ENCODE measurements at regions not wholly inside any gene's neighbourhood (a gene's known extent, or its start where the extent isn't known, plus 50 kb on each side); places are given as distances from the start of the nearest gene placed in this dataset.

- peaks cover 1 to 8% of the 10 kb centered on the region in 2 experiments for H3K9me3 ChIP-seq (ENCODE audit: control insufficient read depth in 2 of 2, low read length in 2 of 2)
- peaks cover 0 to 17% (median 4%) of the 10 kb centered on the region in 7 donors for H3K9me3 Mint-ChIP-seq
- H3K27me3 ChIP-seq (ENCODE audit: control insufficient read depth, insufficient read depth, low read length): no peaks in the 10 kb centered on the region
- H3K36me3 Mint-ChIP-seq: no peaks in the 10 kb centered on the region
- no peak for ATAC-seq (ENCODE audit: low read depth in 2 of 2)
- H3K27ac ChIP-seq (ENCODE audit: insufficient read depth, low read length, poor library complexity, severe bottlenecking): no peak overlapping the region
- no peak overlapping the region for H3K4me3 Mint-ChIP-seq
- no peak overlapping the region for H3K4me3 ChIP-seq (ENCODE audit: low read depth, low read length)
- no peaks in the 10 kb centered on the region for H3K36me3 ChIP-seq (ENCODE audit: control insufficient read depth, insufficient read depth, low read length)
- H3K4me1 ChIP-seq (ENCODE audit: control insufficient read depth, insufficient read depth, low read length, poor library complexity, severe bottlenecking): no peaks in the 10 kb centered on the region
- H3K4me1 Mint-ChIP-seq: no peaks in the 10 kb centered on the region
- H3K27me3 Mint-ChIP-seq: no peaks in the 10 kb centered on the region
- DNase-seq: no peak
- no peak overlapping the region for H3K27ac Mint-ChIP-seq
Measured at GRCh38 chr13:90612391-90612790, 735.1 kb upstream of the MIR17HG start.

DNA sequence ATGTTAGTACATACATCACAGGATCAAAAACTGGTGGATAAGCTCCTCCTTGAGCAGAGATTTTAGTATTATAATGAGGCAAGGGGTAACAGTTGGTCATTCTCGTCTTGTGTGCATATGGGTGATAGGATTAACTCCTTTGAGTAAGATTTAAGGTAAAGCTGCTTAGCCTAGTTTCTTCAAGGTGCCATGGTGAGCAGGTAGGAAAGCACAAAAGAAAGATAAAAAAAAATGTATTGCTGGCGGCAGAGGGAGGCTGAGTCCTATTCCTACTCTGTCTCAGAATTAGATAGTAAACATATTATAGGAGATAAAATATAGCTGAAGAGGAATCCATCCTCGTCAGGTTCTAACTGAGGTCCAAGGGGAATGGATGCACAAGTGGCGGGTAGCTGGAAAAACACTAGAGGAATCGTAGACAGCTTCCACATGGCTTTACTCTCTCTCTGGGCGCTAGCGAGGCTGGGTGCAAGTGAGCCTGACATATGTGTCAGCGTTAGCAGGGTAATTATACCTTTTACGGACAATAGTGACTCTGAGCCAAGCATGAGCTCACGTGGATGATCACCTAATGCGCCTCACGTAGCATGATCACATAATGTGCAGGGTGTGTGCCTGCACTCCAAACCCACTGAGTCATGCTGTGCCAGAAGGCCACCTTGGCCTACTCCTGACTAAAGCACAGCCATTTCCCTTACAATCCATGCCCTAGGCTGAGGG, 734.3 kb upstream of the MIR17HG start:
- Mint-ChIP-seq H3K9me3 (peaks cover 0 to 17% (median 4%) of the 10 kb centered on the region in 7 donors), H3K4me1 (no peaks in the 10 kb centered on the region), H3K36me3 (no peaks in the 10 kb centered on the region), H3K27ac (no peak overlapping the region), H3K27me3 (no peaks in the 10 kb centered on the region), H3K4me3 (no peak overlapping the region)
- H3K4me1 ChIP-seq (ENCODE audit: control insufficient read depth, insufficient read depth, low read length, poor library complexity, severe bottlenecking): no peaks in the 10 kb centered on the region
- peaks cover 1 to 8% of the 10 kb centered on the region in 2 experiments for H3K9me3 ChIP-seq (ENCODE audit: control insufficient read depth in 2 of 2, low read length in 2 of 2)
- no peak overlapping the region for H3K27ac ChIP-seq (ENCODE audit: insufficient read depth, low read length, poor library complexity, severe bottlenecking)
- H3K4me3 ChIP-seq (ENCODE audit: low read depth, low read length): no peak overlapping the region
- H3K27me3 ChIP-seq (ENCODE audit: control insufficient read depth, insufficient read depth, low read length): no peaks in the 10 kb centered on the region
- H3K36me3 ChIP-seq (ENCODE audit: control insufficient read depth, insufficient read depth, low read length): no peaks in the 10 kb centered on the region
- ATAC-seq (ENCODE audit: low read depth in 2 of 2) (no peak), DNase-seq (no peak)

DNA sequence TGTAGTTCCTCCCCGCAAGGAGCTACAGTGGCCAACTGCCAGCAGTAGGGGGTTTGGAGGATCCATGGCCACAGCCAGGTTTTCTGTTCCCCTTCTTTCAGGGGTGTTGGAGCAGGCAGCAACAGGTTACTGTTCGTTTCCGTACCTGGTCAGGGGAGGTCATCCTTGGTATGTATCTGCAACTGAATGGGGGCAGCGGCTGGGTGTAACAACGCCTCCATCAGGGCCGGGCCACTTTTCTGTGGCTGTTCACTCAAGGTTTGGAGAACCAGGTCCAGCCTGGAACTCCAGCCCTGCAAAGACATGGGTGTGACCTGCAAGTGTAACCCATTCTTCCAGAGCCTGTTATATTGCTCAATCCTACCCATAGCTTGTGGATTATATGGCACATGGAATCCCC, 732.3 kb upstream of the MIR17HG start:
- no peaks in the 10 kb centered on the region for H3K4me1 Mint-ChIP-seq
- Histone ChIP-seq H3K36me3 (ENCODE audit: control insufficient read depth, insufficient read depth, low read length) (no peaks in the 10 kb centered on the region), H3K4me1 (ENCODE audit: control insufficient read depth, insufficient read depth, low read length, poor library complexity, severe bottlenecking) (no peaks in the 10 kb centered on the region), H3K9me3 (ENCODE audit: control insufficient read depth in 2 of 2, low read length in 2 of 2) (peaks cover 0 to 8% of the 10 kb centered on the region in 2 experiments), H3K27me3 (ENCODE audit: control insufficient read depth, insufficient read depth, low read length) (no peaks in the 10 kb centered on the region), H3K27ac (ENCODE audit: insufficient read depth, low read length, poor library complexity, severe bottlenecking) (no peak overlapping the region), H3K4me3 (ENCODE audit: low read depth, low read length) (no peak overlapping the region)
- no peak overlapping the region for H3K27ac Mint-ChIP-seq
- H3K9me3 Mint-ChIP-seq: peaks cover 0 to 24% (median 5%) of the 10 kb centered on the region in 7 donors
- H3K4me3 Mint-ChIP-seq: no peak overlapping the region
- H3K36me3 Mint-ChIP-seq: no peaks in the 10 kb centered on the region
- ATAC-seq (ENCODE audit: low read depth in 2 of 2): no peak
- H3K27me3 Mint-ChIP-seq: no peaks in the 10 kb centered on the region
- DNase-seq: no peak

- no peaks in the 10 kb centered on the region for H3K36me3 Mint-ChIP-seq
- Histone ChIP-seq H3K4me1 (ENCODE audit: control insufficient read depth, insufficient read depth, low read length, poor library complexity, severe bottlenecking) (no peaks in the 10 kb centered on the region), H3K27ac (ENCODE audit: insufficient read depth, low read length, poor library complexity, severe bottlenecking) (no peak overlapping the region), H3K27me3 (ENCODE audit: control insufficient read depth, insufficient read depth, low read length) (no peaks in the 10 kb centered on the region), H3K4me3 (ENCODE audit: low read depth, low read length) (no peak overlapping the region), H3K9me3 (ENCODE audit: control insufficient read depth in 2 of 2, low read length in 2 of 2) (peaks cover 0 to 8% of the 10 kb centered on the region in 2 experiments), H3K36me3 (ENCODE audit: control insufficient read depth, insufficient read depth, low read length) (no peaks in the 10 kb centered on the region)
- no peaks in the 10 kb centered on the region for H3K4me1 Mint-ChIP-seq
- no peak for ATAC-seq (ENCODE audit: low read depth in 2 of 2)
- no peak overlapping the region for H3K4me3 Mint-ChIP-seq
- H3K9me3 Mint-ChIP-seq: peaks cover 0 to 24% (median 5%) of the 10 kb centered on the region in 7 donors
- DNase-seq: no peak
- no peaks in the 10 kb centered on the region for H3K27me3 Mint-ChIP-seq
- H3K27ac Mint-ChIP-seq: no peak overlapping the region
Measured at GRCh38 chr13:90615767-90616166, 731.7 kb upstream of the MIR17HG start.

DNA sequence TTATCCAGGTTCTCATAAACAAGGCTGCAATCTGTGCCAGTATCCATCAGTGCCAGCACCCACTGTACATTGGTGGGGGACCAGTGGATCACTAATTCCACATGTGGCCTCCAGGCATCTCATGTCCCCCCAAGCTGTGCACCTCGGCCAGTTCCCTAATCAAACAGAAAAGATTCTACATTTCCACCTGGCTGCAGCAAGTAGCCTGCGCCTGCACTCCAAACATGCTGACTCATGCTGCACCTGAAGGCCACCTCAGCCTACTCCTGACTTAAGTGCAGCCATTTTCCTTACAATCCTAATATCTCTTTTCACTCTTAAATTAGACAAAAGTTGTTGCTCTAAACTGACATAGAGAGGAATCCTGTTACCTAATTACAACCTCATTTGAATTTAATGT, 729.4 kb upstream of the MIR17HG start:
- Mint-ChIP-seq H3K36me3 (no peaks in the 10 kb centered on the region), H3K27me3 (no peaks in the 10 kb centered on the region), H3K9me3 (peaks cover 0 to 17% (median 5%) of the 10 kb centered on the region in 7 donors), H3K4me3 (no peak overlapping the region), H3K27ac (no peak overlapping the region), H3K4me1 (no peaks in the 10 kb centered on the region)
- no peaks in the 10 kb centered on the region for H3K36me3 ChIP-seq (ENCODE audit: control insufficient read depth, insufficient read depth, low read length)
- no peak overlapping the region for H3K4me3 ChIP-seq (ENCODE audit: low read depth, low read length)
- H3K4me1 ChIP-seq (ENCODE audit: control insufficient read depth, insufficient read depth, low read length, poor library complexity, severe bottlenecking): no peaks in the 10 kb centered on the region
- H3K9me3 ChIP-seq (ENCODE audit: control insufficient read depth in 2 of 2, low read length in 2 of 2): peaks cover 0 to 8% of the 10 kb centered on the region in 2 experiments
- ATAC-seq (ENCODE audit: low read depth in 2 of 2) (no peak), DNase-seq (no peak)
- no peak overlapping the region for H3K27ac ChIP-seq (ENCODE audit: insufficient read depth, low read length, poor library complexity, severe bottlenecking)
- no peaks in the 10 kb centered on the region for H3K27me3 ChIP-seq (ENCODE audit: control insufficient read depth, insufficient read depth, low read length)

DNA sequence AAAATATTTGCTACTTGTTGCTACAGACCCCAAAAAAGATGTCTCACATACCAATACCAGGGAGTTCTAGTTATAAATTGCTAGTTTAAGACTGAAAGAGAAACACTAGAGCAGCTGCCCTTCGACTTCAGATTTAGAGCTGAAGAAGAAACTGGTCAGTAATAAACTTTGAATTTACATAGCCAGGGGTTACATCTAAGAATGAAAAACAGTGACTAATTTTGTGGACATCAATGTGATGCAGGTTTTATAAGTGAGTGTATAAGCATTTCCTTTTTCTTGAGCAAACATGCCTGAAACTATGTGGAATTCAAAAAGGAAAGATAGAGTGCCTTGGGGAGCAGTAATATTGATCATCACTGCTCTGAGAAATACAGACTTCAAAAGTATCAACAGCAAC, 724.9 kb upstream of the MIR17HG start:
- DNase-seq (no peak), ATAC-seq (ENCODE audit: low read depth in 2 of 2) (no peak)
- H3K27me3 Mint-ChIP-seq: no peaks in the 10 kb centered on the region
- no peak overlapping the region for H3K27ac Mint-ChIP-seq
- no peaks in the 10 kb centered on the region for H3K27me3 ChIP-seq (ENCODE audit: control insufficient read depth, insufficient read depth, low read length)
- H3K9me3 ChIP-seq (ENCODE audit: control insufficient read depth in 2 of 2, low read length in 2 of 2): no peaks in the 10 kb centered on the region
- H3K4me3 ChIP-seq (ENCODE audit: low read depth, low read length): no peak overlapping the region
- peaks cover 0 to 23% (median 6%) of the 10 kb centered on the region in 7 donors for H3K9me3 Mint-ChIP-seq
- H3K4me1 ChIP-seq (ENCODE audit: control insufficient read depth, insufficient read depth, low read length, poor library complexity, severe bottlenecking): no peaks in the 10 kb centered on the region
- H3K27ac ChIP-seq (ENCODE audit: insufficient read depth, low read length, poor library complexity, severe bottlenecking): no peak overlapping the region
- H3K36me3 ChIP-seq (ENCODE audit: control insufficient read depth, insufficient read depth, low read length): no peaks in the 10 kb centered on the region
- H3K4me1 Mint-ChIP-seq: no peaks in the 10 kb centered on the region
- no peaks in the 10 kb centered on the region for H3K36me3 Mint-ChIP-seq
- H3K4me3 Mint-ChIP-seq: no peak overlapping the region

GRCh38 chr13:90623318-90624011, 724.0 kb upstream of the MIR17HG start:
- H3K27me3 Mint-ChIP-seq: no peaks in the 10 kb centered on the region
- H3K4me1 Mint-ChIP-seq: no peaks in the 10 kb centered on the region
- H3K4me1 ChIP-seq (ENCODE audit: control insufficient read depth, insufficient read depth, low read length, poor library complexity, severe bottlenecking): no peaks in the 10 kb centered on the region

DNA sequence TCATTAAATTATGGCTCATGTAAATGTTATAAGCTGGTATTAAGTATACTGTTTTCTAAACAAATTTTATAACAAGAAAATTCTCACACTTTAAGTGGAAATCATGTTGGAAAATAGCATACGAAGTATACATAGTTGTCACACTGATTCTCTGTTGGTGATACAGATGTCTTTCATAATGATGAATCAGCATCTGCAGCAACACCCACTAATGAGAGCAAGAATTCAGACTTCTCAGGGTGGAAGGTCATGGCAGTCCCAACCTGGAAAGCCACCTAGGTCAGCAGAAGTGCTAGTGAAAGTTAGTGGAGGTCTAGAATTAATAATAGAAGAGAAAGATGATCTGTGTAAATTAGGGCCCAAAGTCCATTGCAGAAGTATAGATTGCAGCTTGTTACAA, 719.7 kb upstream of the MIR17HG start:
- H3K27ac ChIP-seq (ENCODE audit: insufficient read depth, low read length, poor library complexity, severe bottlenecking): no peak overlapping the region
- peaks cover 0 to 4% of the 10 kb centered on the region in 2 experiments for H3K9me3 ChIP-seq (ENCODE audit: control insufficient read depth in 2 of 2, low read length in 2 of 2)
- no peak overlapping the region for H3K4me3 ChIP-seq (ENCODE audit: low read depth, low read length)
- DNase-seq (no peak), ATAC-seq (ENCODE audit: low read depth in 2 of 2) (no peak)
- no peaks in the 10 kb centered on the region for H3K36me3 ChIP-seq (ENCODE audit: control insufficient read depth, insufficient read depth, low read length)
- Mint-ChIP-seq H3K4me1 (no peaks in the 10 kb centered on the region), H3K4me3 (no peak overlapping the region), H3K27me3 (no peaks in the 10 kb centered on the region), H3K27ac (no peak overlapping the region), H3K36me3 (no peaks in the 10 kb centered on the region), H3K9me3 (peaks cover 1 to 24% (median 8%) of the 10 kb centered on the region in 7 donors)
- H3K27me3 ChIP-seq (ENCODE audit: control insufficient read depth, insufficient read depth, low read length): no peaks in the 10 kb centered on the region
- H3K4me1 ChIP-seq (ENCODE audit: control insufficient read depth, insufficient read depth, low read length, poor library complexity, severe bottlenecking): no peaks in the 10 kb centered on the region

More at GRCh38 chr13:90623318-90624011, 724.0 kb upstream of the MIR17HG start:
- ATAC-seq (ENCODE audit: low read depth in 2 of 2): no peak
- Histone ChIP-seq H3K9me3 (ENCODE audit: control insufficient read depth in 2 of 2, low read length in 2 of 2) (no peaks in the 10 kb centered on the region), H3K4me3 (ENCODE audit: low read depth, low read length) (no peak overlapping the region), H3K27ac (ENCODE audit: insufficient read depth, low read length, poor library complexity, severe bottlenecking) (no peak overlapping the region), H3K36me3 (ENCODE audit: control insufficient read depth, insufficient read depth, low read length) (no peaks in the 10 kb centered on the region), H3K27me3 (ENCODE audit: control insufficient read depth, insufficient read depth, low read length) (no peaks in the 10 kb centered on the region)
- Mint-ChIP-seq H3K4me3 (no peak overlapping the region), H3K9me3 (peaks cover 0 to 22% (median 3%) of the 10 kb centered on the region in 7 donors), H3K36me3 (no peaks in the 10 kb centered on the region), H3K27ac (no peak overlapping the region)
- DNase-seq: no peak

Measured in CD4-positive, CD25-positive, alpha-beta regulatory T cell (primary cell).